HT-29 (cell line): ENCODE measurements at regions not wholly inside any gene's neighbourhood (a gene's known extent, or its start where the extent isn't known, plus 50 kb on each side); places are given as distances from the start of the nearest gene placed in this dataset.
"Not testable (repeated sequence)": the region's sequence is repeated elsewhere in the genome, so short reads cannot be mapped to it uniquely, and the experiment has no call there.

Experiments
- DNase-seq: peaks from one replicate; pipeline ENCODE4 v3.0.0-alpha.2; 2015; ENCODE audit warnings: low spot score

GRCh38 chr16:60271781-60272180 is 1537.7 kb upstream of the GOT2 start:
- no peak for DNase-seq

GRCh38 chr16:60271025-60271771 is 1537.1 kb upstream of the GOT2 start:
- no peak for DNase-seq

GRCh38 chr16:60261425-60261824 is 1527.3 kb upstream of the GOT2 start:
- DNase-seq, result no peak

- DNase-seq, result no peak
Observed at GRCh38 chr16:60259956-60260355, 1525.8 kb upstream of the GOT2 start.

- no peak for DNase-seq
Observed at GRCh38 chr16:60246086-60246485, 1512.0 kb upstream of the GOT2 start.

GRCh38 chr16:60241671-60242070 is 1507.6 kb upstream of the GOT2 start:
- no peak for DNase-seq

GRCh38 chr16:60230666-60231065 is 1496.5 kb upstream of the GOT2 start:
- no peak for DNase-seq

- no peak for DNase-seq
Observed at GRCh38 chr16:60225541-60225940, 1491.4 kb upstream of the GOT2 start.

- no peak for DNase-seq
Observed at GRCh38 chr16:60217787-60218186, 1483.7 kb upstream of the GOT2 start.

- no peak for DNase-seq
Observed at GRCh38 chr16:60214311-60214710, 1480.2 kb upstream of the GOT2 start.

GRCh38 chr16:60206516-60206915 is 1472.4 kb upstream of the GOT2 start:
- DNase-seq, result no peak

- DNase-seq, result no peak
Observed at GRCh38 chr16:60204181-60204580, 1470.1 kb upstream of the GOT2 start.

GRCh38 chr16:60203525-60204124 is 1469.5 kb upstream of the GOT2 start:
- DNase-seq, result peak; percentile 15

- DNase-seq, result not testable (repeated sequence)
Observed at GRCh38 chr16:60200729-60201128, 1466.6 kb upstream of the GOT2 start.

- DNase-seq, result no peak
Observed at GRCh38 chr16:60200161-60200560, 1466.0 kb upstream of the GOT2 start.

- no peak for DNase-seq
Observed at GRCh38 chr16:60199150-60199549, 1465.0 kb upstream of the GOT2 start.

- no peak for DNase-seq
Observed at GRCh38 chr16:60181536-60181935, 1447.4 kb upstream of the GOT2 start.

GRCh38 chr16:60180609-60181008 is 1446.5 kb upstream of the GOT2 start:
- no peak for DNase-seq

- DNase-seq, result no peak
Observed at GRCh38 chr16:60170196-60170595, 1436.1 kb upstream of the GOT2 start.

- no peak for DNase-seq
Observed at GRCh38 chr16:60166111-60166510, 1432.0 kb upstream of the GOT2 start.

GRCh38 chr16:60151987-60152386 is 1417.9 kb upstream of the GOT2 start:
- peak; percentile 43 for DNase-seq

- no peak for DNase-seq
Observed at GRCh38 chr16:60150907-60151306, 1416.8 kb upstream of the GOT2 start.

- DNase-seq, result no peak
Observed at GRCh38 chr16:60143348-60143705, 1409.2 kb upstream of the GOT2 start.
